ENCODE measurements at regions not wholly inside any gene's neighbourhood (a gene's known extent, or its start where the extent isn't known, plus 50 kb on each side); places are given as distances from the start of the nearest gene placed in this dataset.

DNA sequence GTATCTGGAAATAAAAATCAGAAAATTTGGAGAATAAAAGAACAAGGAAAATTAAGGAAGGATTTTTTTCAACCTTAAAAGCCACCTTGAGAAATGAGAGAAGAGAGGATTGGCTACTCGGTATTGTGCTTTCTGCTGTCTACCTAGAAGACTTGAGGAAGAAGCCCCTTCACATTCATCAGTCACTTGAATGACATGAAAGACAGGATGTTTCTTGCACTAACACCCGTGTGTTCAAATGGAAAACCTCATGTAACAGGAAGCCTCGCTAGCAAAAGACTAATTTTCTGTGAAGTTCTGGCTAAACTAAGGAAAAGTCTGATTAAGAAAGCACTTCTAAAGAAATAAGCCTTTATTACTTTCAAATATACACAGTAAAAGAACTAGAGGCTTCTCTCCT is 69.9 kb downstream of the OLIG3 start:
- TF ChIP-seq, protein P1, sequence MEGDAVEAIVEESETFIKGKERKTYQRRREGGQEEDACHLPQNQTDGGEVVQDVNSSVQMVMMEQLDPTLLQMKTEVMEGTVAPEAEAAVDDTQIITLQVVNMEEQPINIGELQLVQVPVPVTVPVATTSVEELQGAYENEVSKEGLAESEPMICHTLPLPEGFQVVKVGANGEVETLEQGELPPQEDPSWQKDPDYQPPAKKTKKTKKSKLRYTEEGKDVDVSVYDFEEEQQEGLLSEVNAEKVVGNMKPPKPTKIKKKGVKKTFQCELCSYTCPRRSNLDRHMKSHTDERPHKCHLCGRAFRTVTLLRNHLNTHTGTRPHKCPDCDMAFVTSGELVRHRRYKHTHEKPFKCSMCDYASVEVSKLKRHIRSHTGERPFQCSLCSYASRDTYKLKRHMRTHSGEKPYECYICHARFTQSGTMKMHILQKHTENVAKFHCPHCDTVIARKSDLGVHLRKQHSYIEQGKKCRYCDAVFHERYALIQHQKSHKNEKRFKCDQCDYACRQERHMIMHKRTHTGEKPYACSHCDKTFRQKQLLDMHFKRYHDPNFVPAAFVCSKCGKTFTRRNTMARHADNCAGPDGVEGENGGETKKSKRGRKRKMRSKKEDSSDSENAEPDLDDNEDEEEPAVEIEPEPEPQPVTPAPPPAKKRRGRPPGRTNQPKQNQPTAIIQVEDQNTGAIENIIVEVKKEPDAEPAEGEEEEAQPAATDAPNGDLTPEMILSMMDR (IDR thresholded peaks at IDR 0.05) = no peak
- TF ChIP-seq POLR2A (IDR thresholded peaks at IDR 0.05) = no peak

Data from esophagus squamous epithelium (tissue), 4 donors.